ENCODE measurements at regions not wholly inside any gene's neighbourhood (a gene's known extent, or its start where the extent isn't known, plus 50 kb on each side); places are given as distances from the start of the nearest gene placed in this dataset.

- TF ChIP-seq TAF1 (IDR thresholded peaks at IDR 0.05; ENCODE audit: borderline replicate concordance, insufficient read depth, low read length), result no peak
- no peak for TF ChIP-seq POLR2AphosphoS5 (IDR thresholded peaks at IDR 0.05; ENCODE audit: low read depth, low read length)
These were observed 295.1 kb upstream of the ANO5 start for GRCh38 chr11:21897752-21898151.
